Natural killer cell (primary cell): ENCODE measurements at regions not wholly inside any gene's neighbourhood (a gene's known extent, or its start where the extent isn't known, plus 50 kb on each side); places are given as distances from the start of the nearest gene placed in this dataset.

ENCODE experiments used
- ATAC-seq, 3 donors: fragments of 150-1000 bp in 2 of 3; fragments of 200-7000 bp in 1 of 3; cut with Tn5 transposase; 1 replicate in 1 of 3; 2 replicates in 2 of 3; pipeline ENCODE4 v1.10.0; 2021; ENCODE audit warnings: mild to moderate bottlenecking in 2 of 3, moderate library complexity in 2 of 3
- DNase-seq, 2 donors: peaks; one replicate each; pipeline versions ENCODE4 v3.0.0 to v3.0.0-alpha.2; 2013 to 2021; ENCODE audit warnings: mixed read lengths in 1 of 2
- H3K27ac ChIP-seq: one replicate; pipeline ENCODE4 v1.5.1; 2013; ENCODE audit warnings: mild to moderate bottlenecking, low read length
- H3K27me3 ChIP-seq: one replicate; pipeline ENCODE4 v1.6.1; 2013; ENCODE audit warnings: low read length; ENCODE audit not compliant: control insufficient read depth, insufficient read depth
- H3K36me3 ChIP-seq: one replicate; pipeline ENCODE4 v1.6.1; 2013; ENCODE audit warnings: low read length; ENCODE audit not compliant: control insufficient read depth, insufficient read depth
- H3K4me1 ChIP-seq: one replicate; pipeline ENCODE4 v1.6.1; 2013; ENCODE audit warnings: low read length; ENCODE audit not compliant: control insufficient read depth, insufficient read depth
- H3K4me3 ChIP-seq: one replicate; pipeline ENCODE4 v1.5.1; 2013; ENCODE audit warnings: low read length
- H3K9me3 ChIP-seq: one replicate; pipeline ENCODE4 v1.6.1; 2013; ENCODE audit warnings: low read length; ENCODE audit not compliant: control insufficient read depth, insufficient read depth
- H3K27ac Mint-ChIP-seq, 2 donors: one replicate each; pipeline ENCODE4 v1.8.0; 2022; ENCODE audit warnings: mild to moderate bottlenecking in 2 of 2, mixed read lengths in 2 of 2, moderate library complexity in 1 of 2
- H3K27me3 Mint-ChIP-seq, 2 donors: one replicate each; pipeline ENCODE4 v1.8.0; 2022; ENCODE audit warnings: low read depth in 2 of 2, mixed read lengths in 2 of 2
- H3K36me3 Mint-ChIP-seq: one replicate; pipeline ENCODE4 v1.8.0; 2022; ENCODE audit warnings: mixed read lengths
- H3K4me1 Mint-ChIP-seq, 2 donors: one replicate each; pipeline ENCODE4 v1.8.0; 2022; ENCODE audit warnings: mixed read lengths in 2 of 2
- H3K4me3 Mint-ChIP-seq: one replicate; pipeline ENCODE4 v1.8.0; 2022; ENCODE audit warnings: mild to moderate bottlenecking, moderate library complexity, mixed read lengths
- H3K9me3 Mint-ChIP-seq, 2 donors: one replicate each; pipeline ENCODE4 v1.8.0; 2022; ENCODE audit warnings: mixed read lengths in 2 of 2
- CTCF ChIP-seq: fragments of 200-600 bp; IDR thresholded peaks from one replicate; pipeline ENCODE4 v1.8.0; 2022; ENCODE audit warnings: antibody characterized with exemption
- WGBS: methylation state at CpG from one replicate; pipeline ENCODE4 v1.1.7; 2013; ENCODE audit warnings: missing lambda C conversion rate; ENCODE audit not compliant: insufficient coverage; 5-methylcytosine and 5-hydroxymethylcytosine counted together
- intact Hi-C: fragments of 100-400 bp; cut with micrococcal nuclease; formaldehyde crosslinking; loops from one replicate; pipeline ENCODE4 v1.14.2; 2022

- no peak for TF ChIP-seq CTCF
- H3K4me1 ChIP-seq, result no peaks in the 10 kb centered on the region
- intact Hi-C loops, result no loop called here
- no peaks in the 10 kb centered on the region for H3K36me3 ChIP-seq
- peaks cover 0 to 2% of the 10 kb centered on the region in 2 donors for H3K9me3 Mint-ChIP-seq
- H3K4me3 ChIP-seq, result no peak overlapping the region
- no peak overlapping the region for H3K27ac ChIP-seq
- H3K27me3 Mint-ChIP-seq, result no peaks in the 10 kb centered on the region
- ATAC-seq (no peak), DNase-seq (no peak)
- no peak overlapping the region for H3K27ac Mint-ChIP-seq
- no peaks in the 10 kb centered on the region for H3K9me3 ChIP-seq
- no peak overlapping the region for H3K4me3 Mint-ChIP-seq
- H3K4me1 Mint-ChIP-seq, result no peaks in the 10 kb centered on the region
- no peaks in the 10 kb centered on the region for H3K27me3 ChIP-seq
- H3K36me3 Mint-ChIP-seq, result no peaks in the 10 kb centered on the region
- WGBS, result 28% methylated on average over 4 of the region's 4 CpGs
Measured at GRCh38 chr5:101364469-101364868, 461.4 kb upstream of the ST8SIA4 start.

GRCh38 chr5:101362067-101362466, 459.0 kb upstream of the ST8SIA4 start:
- H3K27me3 Mint-ChIP-seq, result no peaks in the 10 kb centered on the region
- no peak overlapping the region for H3K27ac ChIP-seq
- no peak for TF ChIP-seq CTCF
- no peak overlapping the region for H3K4me3 ChIP-seq
- DNase-seq, result no peak
- H3K4me3 Mint-ChIP-seq, result no peak overlapping the region
- H3K4me1 Mint-ChIP-seq, result no peaks in the 10 kb centered on the region
- intact Hi-C loops, result no loop called here
- no peaks in the 10 kb centered on the region for H3K27me3 ChIP-seq
- peaks cover 0 to 1% of the 10 kb centered on the region in 2 donors for H3K9me3 Mint-ChIP-seq
- H3K9me3 ChIP-seq, result no peaks in the 10 kb centered on the region
- ATAC-seq, result no peak
- no peaks in the 10 kb centered on the region for H3K4me1 ChIP-seq
- H3K36me3 ChIP-seq, result no peaks in the 10 kb centered on the region
- H3K27ac Mint-ChIP-seq, result no peak overlapping the region
- H3K36me3 Mint-ChIP-seq, result no peaks in the 10 kb centered on the region

GRCh38 chr5:101346906-101347305, 443.8 kb upstream of the ST8SIA4 start:
- TF ChIP-seq CTCF, result no peak
- H3K36me3 ChIP-seq, result no peaks in the 10 kb centered on the region
- H3K4me3 ChIP-seq, result no peak overlapping the region
- ATAC-seq (no peak), DNase-seq (no peak)
- Mint-ChIP-seq H3K4me1 (no peaks in the 10 kb centered on the region), H3K9me3 (peaks cover 14 to 19% of the 10 kb centered on the region in 2 donors), H3K36me3 (peaks cover 6% of the 10 kb centered on the region), H3K27me3 (no peaks in the 10 kb centered on the region), H3K27ac (no peak overlapping the region), H3K4me3 (no peak overlapping the region)
- 82% methylated on average over 4 of the region's 4 CpGs for WGBS
- intact Hi-C loops, result no loop called here
- no peak overlapping the region for H3K27ac ChIP-seq
- H3K4me1 ChIP-seq, result no peaks in the 10 kb centered on the region
- peaks cover 4% of the 10 kb centered on the region for H3K9me3 ChIP-seq
- H3K27me3 ChIP-seq, result no peaks in the 10 kb centered on the region

GRCh38 chr5:101346447-101346846, 443.4 kb upstream of the ST8SIA4 start:
- no peaks in the 10 kb centered on the region for H3K4me1 ChIP-seq
- no peak for ATAC-seq
- H3K4me3 ChIP-seq, result no peak overlapping the region
- H3K27ac ChIP-seq, result no peak overlapping the region
- Mint-ChIP-seq H3K36me3 (peaks cover 6% of the 10 kb centered on the region), H3K9me3 (peaks cover 15 to 18% of the 10 kb centered on the region in 2 donors), H3K27ac (no peak overlapping the region), H3K4me1 (no peaks in the 10 kb centered on the region), H3K4me3 (no peak overlapping the region), H3K27me3 (no peaks in the 10 kb centered on the region)
- no peaks in the 10 kb centered on the region for H3K27me3 ChIP-seq
- 92% methylated on average over 8 of the region's 8 CpGs for WGBS
- no peaks in the 10 kb centered on the region for H3K36me3 ChIP-seq
- no peak for TF ChIP-seq CTCF
- intact Hi-C loops, result no loop called here
- no peak for DNase-seq
- H3K9me3 ChIP-seq, result peaks cover 4% of the 10 kb centered on the region
